GM21423 (cell line): ENCODE measurements at regions not wholly inside any gene's neighbourhood (a gene's known extent, or its start where the extent isn't known, plus 50 kb on each side); places are given as distances from the start of the nearest gene placed in this dataset.
"Not testable (repeated sequence)": the region's sequence is repeated elsewhere in the genome, so short reads cannot be mapped to it uniquely, and the experiment has no call there.

Source experiments
- ATAC-seq: cut with Tn5 transposase; IDR thresholded peaks from one replicate; pipeline ENCODE4 v1.9.1; 2021; ENCODE audit warnings: mild to moderate bottlenecking, moderate library complexity; ENCODE audit not compliant: unreplicated experiment

GRCh38 chr2:142668420-142668819 lies 209.0 kb upstream of the KYNU start:
- no peak for ATAC-seq

- no peak for ATAC-seq
Observed at GRCh38 chr2:142665241-142665640, 212.2 kb upstream of the KYNU start.

- no peak for ATAC-seq
Observed at GRCh38 chr2:142650601-142651000, 226.9 kb upstream of the KYNU start.

GRCh38 chr2:142649581-142649980 lies 227.9 kb upstream of the KYNU start:
- no peak for ATAC-seq

GRCh38 chr2:142642650-142643049 lies 234.8 kb upstream of the KYNU start:
- no peak for ATAC-seq

- no peak for ATAC-seq
Observed at GRCh38 chr2:142629193-142629592, 248.3 kb upstream of the KYNU start.

GRCh38 chr2:142621287-142621686 lies 256.2 kb upstream of the KYNU start:
- no peak for ATAC-seq

- no peak for ATAC-seq
Observed at GRCh38 chr2:142617461-142617860, 260.0 kb upstream of the KYNU start.

GRCh38 chr2:142615876-142616275 lies 261.6 kb upstream of the KYNU start:
- ATAC-seq, result no peak

- not testable (repeated sequence) for ATAC-seq
Observed at GRCh38 chr2:142613193-142613592, 264.3 kb upstream of the KYNU start.

GRCh38 chr2:142605421-142605820 lies 272.0 kb upstream of the KYNU start:
- no peak for ATAC-seq

- no peak for ATAC-seq
Observed at GRCh38 chr2:142603759-142604158, 273.7 kb upstream of the KYNU start.

- ATAC-seq, result no peak
Observed at GRCh38 chr2:142602418-142602989, 275.0 kb upstream of the KYNU start.

GRCh38 chr2:142601794-142602193 lies 275.7 kb upstream of the KYNU start:
- ATAC-seq, result no peak

GRCh38 chr2:142599504-142599903 lies 278.0 kb upstream of the KYNU start:
- no peak for ATAC-seq

GRCh38 chr2:142598846-142599245 lies 278.6 kb upstream of the KYNU start:
- ATAC-seq, result no peak

GRCh38 chr2:142596334-142597088 lies 281.0 kb upstream of the KYNU start:
- no peak for ATAC-seq

GRCh38 chr2:142594935-142595334 lies 282.5 kb upstream of the KYNU start:
- ATAC-seq, result no peak

GRCh38 chr2:142592171-142592570 lies 285.3 kb upstream of the KYNU start:
- no peak for ATAC-seq

GRCh38 chr2:142591420-142591819 lies 286.0 kb upstream of the KYNU start:
- ATAC-seq, result no peak

GRCh38 chr2:142588269-142588668 lies 289.2 kb upstream of the KYNU start:
- ATAC-seq, result no peak

- ATAC-seq, result no peak
Observed at GRCh38 chr2:142586693-142587580, 290.5 kb upstream of the KYNU start.
